Osteoblast (primary cell): ENCODE measurements at regions not wholly inside any gene's neighbourhood (a gene's known extent, or its start where the extent isn't known, plus 50 kb on each side); places are given as distances from the start of the nearest gene placed in this dataset.

ENCODE experiments used
- DNase-seq: peaks from one replicate; pipeline ENCODE4 v3.0.0; 2011; ENCODE audit warnings: low spot score, mixed read lengths; ENCODE audit not compliant: insufficient read length; ENCODE audit errors: missing footprints
- H2AFZ ChIP-seq: 2 replicates; pipeline ENCODE4 v1.6.0; 2011; ENCODE audit warnings: mild to moderate bottlenecking, low read length
- H3K27ac ChIP-seq: 2 replicates; pipeline ENCODE4 v1.5.1; 2011; ENCODE audit warnings: mild to moderate bottlenecking, low read depth, low read length, moderate library complexity
- H3K27me3 ChIP-seq: 2 replicates; pipeline ENCODE4 v1.6.0; 2012; ENCODE audit warnings: mild to moderate bottlenecking, control low read depth, inconsistent platforms, low read length, moderate library complexity; ENCODE audit not compliant: insufficient read depth
- H3K36me3 ChIP-seq: 2 replicates; pipeline ENCODE4 v1.5.1; 2011; ENCODE audit warnings: mild to moderate bottlenecking, low read length, control low read depth, moderate library complexity; ENCODE audit not compliant: insufficient read depth
- H3K4me1 ChIP-seq: 2 replicates; pipeline ENCODE4 v1.5.1; 2011; ENCODE audit warnings: mild to moderate bottlenecking, low read length, control low read depth, moderate library complexity; ENCODE audit not compliant: insufficient read depth
- H3K4me2 ChIP-seq: 2 replicates; pipeline ENCODE4 v1.6.0; 2011; ENCODE audit warnings: mild to moderate bottlenecking, low read length; ENCODE audit not compliant: insufficient read depth
- H3K4me3 ChIP-seq: fragments of 200-600 bp; sonication (generic); 3 replicates; pipeline ENCODE4 v1.5.1; 2012; ENCODE audit warnings: mild to moderate bottlenecking, low read length, inconsistent platforms; ENCODE audit not compliant: insufficient read depth
- H3K79me2 ChIP-seq: 2 replicates; pipeline ENCODE4 v1.6.0; 2012; ENCODE audit warnings: mild to moderate bottlenecking, low read length, control low read depth, inconsistent platforms; ENCODE audit not compliant: insufficient read depth
- H3K9me3 ChIP-seq: 2 replicates; pipeline ENCODE4 v1.5.1; 2011; ENCODE audit warnings: low read depth, low read length, control low read depth
- H4K20me1 ChIP-seq: 2 replicates; pipeline ENCODE4 v1.6.0; 2012; ENCODE audit warnings: mild to moderate bottlenecking, low read length, control low read depth; ENCODE audit not compliant: insufficient read depth
- CTCF ChIP-seq: IDR thresholded peaks from 2 replicates; pipeline ENCODE4 v1.5.1; 2011; ENCODE audit warnings: mild to moderate bottlenecking, low read depth, low read length, moderate library complexity; ENCODE audit errors: extremely low read depth

- Histone ChIP-seq H4K20me1 (no peaks in the 10 kb centered on the region), H3K36me3 (no peaks in the 10 kb centered on the region), H3K79me2 (no peaks in the 10 kb centered on the region), H3K4me1 (peaks cover 23% of the 10 kb centered on the region), H2AFZ (no peak overlapping the region), H3K4me2 (no peak overlapping the region), H3K27ac (no peak overlapping the region), H3K27me3 (no peaks in the 10 kb centered on the region), H3K4me3 (no peak overlapping the region), H3K9me3 (no peaks in the 10 kb centered on the region)
- no peak for DNase-seq
- TF ChIP-seq CTCF: no peak
Observed at GRCh38 chr10:3551761-3552160, 233.2 kb downstream of the KLF6 start.

GRCh38 chr10:3549118-3549517 lies 235.9 kb downstream of the KLF6 start:
- no peak for DNase-seq
- H3K4me2 ChIP-seq: no peak overlapping the region
- H2AFZ ChIP-seq: no peak overlapping the region
- no peaks in the 10 kb centered on the region for H3K9me3 ChIP-seq
- peaks cover 19% of the 10 kb centered on the region for H3K4me1 ChIP-seq
- peak overlapping the region; percentile 40 for H3K27ac ChIP-seq
- no peaks in the 10 kb centered on the region for H3K36me3 ChIP-seq
- H3K79me2 ChIP-seq: no peaks in the 10 kb centered on the region
- no peaks in the 10 kb centered on the region for H3K27me3 ChIP-seq
- no peaks in the 10 kb centered on the region for H4K20me1 ChIP-seq
- no peak for TF ChIP-seq CTCF
- no peak overlapping the region for H3K4me3 ChIP-seq

- Histone ChIP-seq H3K4me1 (peaks cover 19% of the 10 kb centered on the region), H3K79me2 (no peaks in the 10 kb centered on the region), H3K4me3 (no peak overlapping the region), H3K27ac (peak overlapping the region; percentile 40), H3K9me3 (no peaks in the 10 kb centered on the region), H4K20me1 (no peaks in the 10 kb centered on the region), H3K27me3 (no peaks in the 10 kb centered on the region), H3K4me2 (peak overlapping the region; percentile 30), H3K36me3 (no peaks in the 10 kb centered on the region), H2AFZ (no peak overlapping the region)
- DNase-seq: peak; percentile 64
- no peak for TF ChIP-seq CTCF
Observed at GRCh38 chr10:3548702-3549101, 236.3 kb downstream of the KLF6 start.

GRCh38 chr10:3548076-3548475 lies 236.9 kb downstream of the KLF6 start:
- Histone ChIP-seq H3K36me3 (no peaks in the 10 kb centered on the region), H3K4me1 (peaks cover 19% of the 10 kb centered on the region), H3K9me3 (no peaks in the 10 kb centered on the region), H4K20me1 (no peaks in the 10 kb centered on the region), H3K27me3 (no peaks in the 10 kb centered on the region), H3K4me2 (peak overlapping the region; percentile 30), H3K4me3 (no peak overlapping the region), H2AFZ (peak overlapping the region; percentile 9), H3K27ac (peak overlapping the region; percentile 40), H3K79me2 (no peaks in the 10 kb centered on the region)
- no peak for TF ChIP-seq CTCF
- DNase-seq: peak; percentile 84
